Panc1 (cell line): ENCODE measurements at regions not wholly inside any gene's neighbourhood (a gene's known extent, or its start where the extent isn't known, plus 50 kb on each side); places are given as distances from the start of the nearest gene placed in this dataset.

ENCODE experiments used
- ATAC-seq: fragments of 200-7000 bp; cut with Tn5 transposase; 2 replicates; pipeline ENCODE4 v1.9.1; 2020; ENCODE audit warnings: mild to moderate bottlenecking, moderate library complexity
- BruUV-seq: library from RNA; stranded (reverse); fragments of 400-500 nt; replicated peaks from 2 replicates; lab custom pipeline; 2021; lab: Mats Ljungman, UMichigan
- CTCF ChIA-PET: fragments of 300-600 bp; sonication (Branson Sonifier 250); formaldehyde crosslinking; loops from one replicate; lab custom pipeline; 2022; ENCODE audit warnings: antibody characterized with exemption; lab: Charles Lee
- POLR2A ChIA-PET: fragments of 300-600 bp; sonication (Branson Sonifier 250); formaldehyde crosslinking; loops from one replicate; lab custom pipeline; 2022; ENCODE audit warnings: antibody characterized with exemption; lab: Charles Lee
- DNase-seq: peaks from one replicate; pipeline ENCODE4 v3.0.0-alpha.2; 2010; ENCODE audit warnings: low read depth, low spot score
- H3K27ac ChIP-seq: 2 replicates; pipeline ENCODE4 v1.5.1; 2011; ENCODE audit warnings: mild to moderate bottlenecking, low read length, inconsistent platforms
- H3K27me3 ChIP-seq: fragments of 200-500 bp; sonication (Bioruptor generic); 2 replicates; pipeline ENCODE4 v1.6.0; 2014; ENCODE audit warnings: low read length, inconsistent platforms; ENCODE audit not compliant: control insufficient read depth, insufficient read depth
- H3K36me3 ChIP-seq: fragments of 200-500 bp; sonication (Bioruptor generic); 2 replicates; pipeline ENCODE4 v1.5.1; 2014; ENCODE audit warnings: inconsistent platforms, mild to moderate bottlenecking, low read length, moderate library complexity; ENCODE audit not compliant: control insufficient read depth, insufficient read depth
- H3K4me1 ChIP-seq: 2 replicates; pipeline ENCODE4 v1.5.1; 2011; ENCODE audit warnings: inconsistent platforms, mild to moderate bottlenecking, low read length, moderate library complexity; ENCODE audit not compliant: control insufficient read depth, insufficient read depth
- H3K4me3 ChIP-seq, 2 experiments: 2 replicates each; pipeline ENCODE4 v1.5.1; 2011 to 2012; ENCODE audit warnings: low read depth in 2 of 2, low read length in 2 of 2, mild to moderate bottlenecking in 2 of 2, inconsistent platforms in 1 of 2, moderate library complexity in 1 of 2
- H3K9me3 ChIP-seq: fragments of 200-500 bp; sonication (Bioruptor generic); 2 replicates; pipeline ENCODE4 v1.5.1; 2014; ENCODE audit warnings: low read depth, mild to moderate bottlenecking, inconsistent platforms, low read length, moderate library complexity; ENCODE audit not compliant: control insufficient read depth, insufficient read depth
- CTCF ChIP-seq: fragments of 450-650 bp; IDR thresholded peaks from 2 replicates; pipeline ENCODE4 v1.5.1; 2017; ENCODE audit warnings: mild to moderate bottlenecking
- POLR2AphosphoS5 ChIP-seq: IDR thresholded peaks from 2 replicates; pipeline ENCODE4 v1.6.1; 2012; ENCODE audit warnings: mild to moderate bottlenecking, low read depth, low read length, moderate library complexity
- REST ChIP-seq, 2 experiments: IDR thresholded peaks; 2 replicates each; pipeline ENCODE4 v1.6.1; 2011 to 2012; ENCODE audit warnings: low read depth in 2 of 2, control low read depth in 1 of 2, low read length in 1 of 2, mild to moderate bottlenecking in 1 of 2, moderate library complexity in 1 of 2; ENCODE audit not compliant: insufficient read depth in 1 of 2
- SIN3A ChIP-seq: IDR thresholded peaks from 2 replicates; pipeline ENCODE4 v1.6.1; 2012; ENCODE audit warnings: low read depth, mild to moderate bottlenecking, low read length, moderate library complexity, borderline replicate concordance; ENCODE audit not compliant: insufficient read depth
- TCF7L2 ChIP-seq: IDR thresholded peaks from 2 replicates; pipeline ENCODE4 v1.6.1; 2011; ENCODE audit warnings: mild to moderate bottlenecking, low read depth, low read length, inconsistent platforms
- in situ Hi-C: cut with HindIII; loops from 2 replicates; pipeline ENCODE4 v1.10.0; 2016; ENCODE audit warnings: low sequenced_read_pairs, low pct_unique_long_range_greater_than_20kb
- intact Hi-C: fragments of 100-400 bp; cut with micrococcal nuclease; formaldehyde crosslinking; loops from one replicate; pipeline ENCODE4 v1.10.0; 2022; ENCODE audit not compliant: unreplicated experiment

GRCh38 chr6:40693768-40694167 is 106.6 kb upstream of the LRFN2 start:
- no peak overlapping the region for H3K4me3 ChIP-seq
- H3K36me3 ChIP-seq: no peaks in the 10 kb centered on the region
- ChIA-PET POLR2A (no interaction called here), CTCF (no interaction called here)
- H3K27me3 ChIP-seq: no peaks in the 10 kb centered on the region
- H3K27ac ChIP-seq: no peak overlapping the region
- ATAC-seq: no peak
- TF ChIP-seq CTCF (no peak), POLR2AphosphoS5 (no peak), SIN3A (no peak), TCF7L2 (no peak), REST (IDR thresholded peaks at IDR 0.05; ENCODE audit: insufficient read depth in 1 of 2, low read depth in 2 of 2, low read length in 1 of 2) (no peak)
- no peak for DNase-seq
- no peaks in the 10 kb centered on the region for H3K4me1 ChIP-seq
- no TSS peak for BruUV-seq
- in situ Hi-C loops (no loop called here), intact Hi-C loops (no loop called here)
- no peaks in the 10 kb centered on the region for H3K9me3 ChIP-seq

- intact Hi-C loops (no loop called here), in situ Hi-C loops (no loop called here)
- H3K4me3 ChIP-seq: no peak overlapping the region
- ChIA-PET POLR2A (no interaction called here), CTCF (no interaction called here)
- DNase-seq: no peak
- H3K27me3 ChIP-seq: no peaks in the 10 kb centered on the region
- no peak for ATAC-seq
- no TSS peak for BruUV-seq
- H3K36me3 ChIP-seq: no peaks in the 10 kb centered on the region
- H3K27ac ChIP-seq: no peak overlapping the region
- H3K9me3 ChIP-seq: no peaks in the 10 kb centered on the region
- no peaks in the 10 kb centered on the region for H3K4me1 ChIP-seq
- TF ChIP-seq REST (IDR thresholded peaks at IDR 0.05; ENCODE audit: insufficient read depth in 1 of 2, low read depth in 2 of 2, low read length in 1 of 2) (no peak), CTCF (no peak), TCF7L2 (no peak), SIN3A (no peak), POLR2AphosphoS5 (no peak)
Observed at GRCh38 chr6:40692337-40692736, 105.2 kb upstream of the LRFN2 start.
